Mesenchymal stem cell (in vitro differentiated cells and primary cell): ENCODE measurements at regions not wholly inside any gene's neighbourhood (a gene's known extent, or its start where the extent isn't known, plus 50 kb on each side); places are given as distances from the start of the nearest gene placed in this dataset.

Experiments
- DNase-seq: peaks from one replicate; pipeline ENCODE4 v3.0.0-alpha.2; 2013
- H2AFZ ChIP-seq: one replicate; pipeline ENCODE4 v1.6.1; 2013; ENCODE audit warnings: low read depth, mild to moderate bottlenecking, control low read depth, inconsistent platforms, low read length, moderate library complexity
- H2AK5ac ChIP-seq: 2 replicates; pipeline ENCODE4 v1.6.1; 2013; ENCODE audit warnings: low read length, moderate library complexity, mild to moderate bottlenecking, inconsistent platforms; ENCODE audit not compliant: severe bottlenecking
- H2BK120ac ChIP-seq: one replicate; pipeline ENCODE4 v1.6.1; 2013; ENCODE audit warnings: low read depth, mild to moderate bottlenecking, inconsistent platforms, low read length, moderate library complexity
- H2BK12ac ChIP-seq, 2 experiments: one replicate each; pipeline ENCODE4 v1.6.1; 2013; ENCODE audit warnings: inconsistent platforms in 2 of 2, low read length in 2 of 2, mild to moderate bottlenecking in 2 of 2, moderate library complexity in 2 of 2, control low read depth in 1 of 2
- H2BK15ac ChIP-seq: one replicate; pipeline ENCODE4 v1.6.1; 2013; ENCODE audit warnings: mild to moderate bottlenecking, low read depth, inconsistent platforms; ENCODE audit not compliant: poor library complexity, severe bottlenecking
- H2BK5ac ChIP-seq: 2 replicates; pipeline ENCODE4 v1.6.1; 2013; ENCODE audit warnings: low read depth, mild to moderate bottlenecking, low read length, control low read depth, inconsistent platforms; ENCODE audit not compliant: poor library complexity, severe bottlenecking
- H3K14ac ChIP-seq, 2 experiments: one replicate each; pipeline ENCODE4 v1.6.1; 2013; ENCODE audit warnings: inconsistent platforms in 2 of 2, low read length in 2 of 2, control low read depth in 1 of 2, mild to moderate bottlenecking in 1 of 2, moderate library complexity in 1 of 2
- H3K18ac ChIP-seq, 2 experiments: one replicate each; pipeline ENCODE4 v1.6.1; 2013; ENCODE audit warnings: inconsistent platforms in 2 of 2, low read length in 2 of 2, control low read depth in 1 of 2, low read depth in 1 of 2, mild to moderate bottlenecking in 1 of 2
- H3K23ac ChIP-seq, 2 experiments: one replicate each; pipeline ENCODE4 v1.6.1; 2013; ENCODE audit warnings: inconsistent platforms in 2 of 2, low read length in 2 of 2, mild to moderate bottlenecking in 2 of 2, moderate library complexity in 2 of 2, control low read depth in 1 of 2
- H3K27ac ChIP-seq: 2 replicates; pipeline ENCODE4 v1.5.1; 2013; ENCODE audit warnings: mild to moderate bottlenecking, moderate library complexity, low read length, control low read depth, inconsistent platforms; ENCODE audit not compliant: poor library complexity, severe bottlenecking
- H3K27me3 ChIP-seq, 2 experiments: 2 replicates each; pipeline versions ENCODE4 v1.6.1 to v1.7.0; 2013; ENCODE audit warnings: low read length in 2 of 2, mild to moderate bottlenecking in 2 of 2, moderate library complexity in 2 of 2, control low read depth in 1 of 2, inconsistent platforms in 1 of 2; ENCODE audit not compliant: control insufficient read depth in 1 of 2, insufficient read depth in 1 of 2
- H3K36me3 ChIP-seq, 2 experiments: 2 replicates each; pipeline versions ENCODE4 v1.6.1 to v1.7.0; 2013; ENCODE audit warnings: low read length in 2 of 2, control low read depth in 1 of 2, inconsistent platforms in 1 of 2, low read depth in 1 of 2, mild to moderate bottlenecking in 1 of 2; ENCODE audit not compliant: insufficient read depth in 2 of 2, control insufficient read depth in 1 of 2
- H3K4ac ChIP-seq, 2 experiments: one replicate each; pipeline ENCODE4 v1.6.1; 2013; ENCODE audit warnings: inconsistent platforms in 2 of 2, low read length in 2 of 2, mild to moderate bottlenecking in 2 of 2, moderate library complexity in 2 of 2, control low read depth in 1 of 2, low read depth in 1 of 2
- H3K4me1 ChIP-seq: 2 replicates; pipeline ENCODE4 v1.6.1; 2013; ENCODE audit warnings: low read depth, low read length, control low read depth; ENCODE audit not compliant: control insufficient read depth, insufficient read depth
- H3K4me2 ChIP-seq: 2 replicates; pipeline ENCODE4 v1.6.1; 2013; ENCODE audit warnings: low read length, mild to moderate bottlenecking, inconsistent platforms; ENCODE audit not compliant: poor library complexity, severe bottlenecking
- H3K4me3 ChIP-seq, 2 experiments: 2 replicates each; pipeline versions ENCODE4 v1.5.1 to v1.7.0; 2013; ENCODE audit warnings: low read length in 2 of 2, mild to moderate bottlenecking in 2 of 2, control low read depth in 1 of 2, low read depth in 1 of 2; ENCODE audit not compliant: insufficient read depth in 1 of 2
- H3K79me1 ChIP-seq: replicated peaks from 2 replicates; pipeline ENCODE4 v1.6.1; 2013; ENCODE audit warnings: mild to moderate bottlenecking, control low read depth, low read length, inconsistent platforms; ENCODE audit not compliant: poor library complexity, severe bottlenecking
- H3K9ac ChIP-seq: 2 replicates; pipeline ENCODE4 v1.7.0; 2013; ENCODE audit warnings: mild to moderate bottlenecking, low read length, moderate library complexity
- H3K9me3 ChIP-seq: 2 replicates; pipeline ENCODE4 v1.7.0; 2013; ENCODE audit warnings: mild to moderate bottlenecking, low read length; ENCODE audit not compliant: control insufficient read depth
- H4K8ac ChIP-seq: one replicate; pipeline ENCODE4 v1.6.1; 2013; ENCODE audit warnings: inconsistent platforms, mild to moderate bottlenecking, low read length, moderate library complexity
- H4K91ac ChIP-seq: one replicate; pipeline ENCODE4 v1.6.1; 2013; ENCODE audit warnings: mild to moderate bottlenecking, low read length, inconsistent platforms
- WGBS: methylation state at CpG from one replicate; pipeline ENCODE4 v1.1.7; 2013; ENCODE audit warnings: mixed read lengths; 5-methylcytosine and 5-hydroxymethylcytosine counted together

- H2AFZ ChIP-seq = no peak overlapping the region
- H2BK5ac ChIP-seq = no peak overlapping the region
- no peak overlapping the region for H2BK15ac ChIP-seq
- H3K14ac ChIP-seq = no peak overlapping the region
- H3K4ac ChIP-seq = no peak overlapping the region
- no peak overlapping the region for H4K91ac ChIP-seq
- no peak overlapping the region for H2BK12ac ChIP-seq
- no peak overlapping the region for H3K23ac ChIP-seq
- H3K4me3 ChIP-seq = no peak overlapping the region
- no peaks in the 10 kb centered on the region for H3K4me1 ChIP-seq
- H3K9ac ChIP-seq = no peak overlapping the region
- peak; percentile 13 for DNase-seq
- no peak overlapping the region for H4K8ac ChIP-seq
- H2AK5ac ChIP-seq = no peak overlapping the region
- H3K27ac ChIP-seq = no peak overlapping the region
- H3K27me3 ChIP-seq = no peaks in the 10 kb centered on the region
- no peaks in the 10 kb centered on the region for H3K79me1 ChIP-seq
- no peak overlapping the region for H3K4me2 ChIP-seq
- H3K18ac ChIP-seq = no peak overlapping the region
- H3K36me3 ChIP-seq = no peaks in the 10 kb centered on the region
- no peaks in the 10 kb centered on the region for H3K9me3 ChIP-seq
- no peak overlapping the region for H2BK120ac ChIP-seq
Observed at GRCh38 chr2:186201371-186201770, 284.7 kb upstream of the ZC3H15 start.

DNA sequence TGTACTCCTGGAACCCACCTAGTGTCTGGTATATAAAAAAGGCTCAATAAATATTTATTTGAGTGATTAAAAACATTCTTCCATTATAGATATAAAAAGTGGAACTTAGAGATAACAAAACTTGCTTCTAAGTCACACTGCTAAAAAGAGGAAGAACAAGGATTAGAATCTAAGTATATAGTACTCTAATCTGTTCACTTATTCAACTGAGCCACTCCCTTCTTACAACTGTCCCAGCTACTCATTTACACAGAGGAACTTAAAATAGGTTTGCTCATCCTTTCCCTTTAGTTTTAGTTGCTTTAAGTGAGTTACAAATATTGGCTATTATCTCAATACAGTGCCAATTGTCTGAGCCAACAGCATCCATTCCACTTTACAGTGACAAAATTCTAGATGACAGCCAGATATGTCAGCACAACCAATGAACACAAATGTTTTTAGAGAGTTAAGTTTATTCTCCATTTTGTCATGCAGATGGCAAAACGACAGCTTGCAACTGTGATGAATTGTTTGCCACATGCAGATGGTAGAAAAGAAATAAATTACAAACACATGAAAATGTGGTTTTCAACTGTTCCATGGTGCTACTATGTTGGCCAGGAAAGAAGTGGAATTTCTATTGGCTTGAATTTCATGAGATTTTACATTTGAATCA lies 280.7 kb upstream of the ZC3H15 start:
- H3K36me3 ChIP-seq = no peaks in the 10 kb centered on the region
- no peak overlapping the region for H3K4me3 ChIP-seq
- no peaks in the 10 kb centered on the region for H3K4me1 ChIP-seq
- no peak overlapping the region for H2AFZ ChIP-seq
- no peak overlapping the region for H3K27ac ChIP-seq
- no peak for DNase-seq
- H3K27me3 ChIP-seq = no peaks in the 10 kb centered on the region
- no peak overlapping the region for H3K18ac ChIP-seq
- no peak overlapping the region for H2BK12ac ChIP-seq
- no peak overlapping the region for H3K4me2 ChIP-seq
- H3K14ac ChIP-seq = no peak overlapping the region
- H3K9me3 ChIP-seq = no peaks in the 10 kb centered on the region
- H2AK5ac ChIP-seq = no peak overlapping the region
- 37% methylated on average over 1 of the region's 1 CpG for WGBS
- no peaks in the 10 kb centered on the region for H3K79me1 ChIP-seq
- H2BK120ac ChIP-seq = no peak overlapping the region
- H4K8ac ChIP-seq = no peak overlapping the region
- no peak overlapping the region for H3K4ac ChIP-seq
- H2BK5ac ChIP-seq = no peak overlapping the region
- no peak overlapping the region for H3K9ac ChIP-seq
- H2BK15ac ChIP-seq = no peak overlapping the region
- H4K91ac ChIP-seq = no peak overlapping the region
- no peak overlapping the region for H3K23ac ChIP-seq

GRCh38 chr2:186209532-186209931 lies 276.5 kb upstream of the ZC3H15 start:
- Histone ChIP-seq H3K18ac (no peak overlapping the region), H2BK15ac (no peak overlapping the region), H2AK5ac (no peak overlapping the region), H4K8ac (no peak overlapping the region), H3K79me1 (no peaks in the 10 kb centered on the region), H3K9ac (no peak overlapping the region), H2BK5ac (no peak overlapping the region), H3K14ac (no peak overlapping the region), H3K4me3 (no peak overlapping the region), H3K36me3 (no peaks in the 10 kb centered on the region), H3K9me3 (no peaks in the 10 kb centered on the region), H2AFZ (no peak overlapping the region), H2BK120ac (no peak overlapping the region), H2BK12ac (no peak overlapping the region), H3K27ac (no peak overlapping the region), H3K4me2 (no peak overlapping the region), H3K4ac (no peak overlapping the region), H3K27me3 (no peaks in the 10 kb centered on the region), H3K23ac (no peak overlapping the region), H3K4me1 (no peaks in the 10 kb centered on the region), H4K91ac (no peak overlapping the region)
- DNase-seq = no peak
- over 99% methylated on average over 5 of the region's 5 CpGs for WGBS

DNA sequence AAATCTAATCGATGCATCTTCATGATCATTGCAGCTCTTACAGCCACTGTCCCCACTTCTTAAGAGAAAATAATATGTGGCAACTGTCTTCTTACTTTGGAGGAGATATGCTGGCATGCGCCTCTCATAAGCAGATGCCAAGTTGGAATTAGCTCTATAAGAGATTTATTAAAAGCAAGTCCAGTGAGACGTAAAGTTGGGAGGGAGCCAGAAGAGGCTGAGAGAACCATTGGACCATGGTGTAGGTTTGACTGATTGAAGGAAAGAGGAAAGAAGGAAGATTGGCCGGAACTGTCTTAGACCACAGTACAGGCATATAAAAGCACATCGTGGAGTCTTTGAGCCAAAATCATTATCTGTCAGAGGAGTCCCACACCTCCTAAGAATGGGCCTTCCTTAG lies 265.7 kb upstream of the ZC3H15 start:
- Histone ChIP-seq H3K4me3 (no peak overlapping the region), H3K36me3 (no peaks in the 10 kb centered on the region)
- no peak for DNase-seq

More for the DNA sequence above, 265.7 kb upstream of the ZC3H15 start:
- H3K9me3 ChIP-seq = peaks cover 18% of the 10 kb centered on the region
- H3K9ac ChIP-seq = no peak overlapping the region
- H3K4me1 ChIP-seq = no peaks in the 10 kb centered on the region
- WGBS = 97% methylated on average over 5 of the region's 5 CpGs
- no peak overlapping the region for H2AFZ ChIP-seq
- no peak overlapping the region for H3K27ac ChIP-seq
- no peak overlapping the region for H4K8ac ChIP-seq
- H2BK12ac ChIP-seq = no peak overlapping the region
- no peak overlapping the region for H3K23ac ChIP-seq
- H2AK5ac ChIP-seq = no peak overlapping the region
- no peak overlapping the region for H2BK120ac ChIP-seq
- H2BK15ac ChIP-seq = no peak overlapping the region
- no peak overlapping the region for H2BK5ac ChIP-seq
- no peak overlapping the region for H3K4me2 ChIP-seq
- H3K79me1 ChIP-seq = no peaks in the 10 kb centered on the region
- H3K18ac ChIP-seq = no peak overlapping the region
- no peaks in the 10 kb centered on the region for H3K27me3 ChIP-seq
- H3K14ac ChIP-seq = no peak overlapping the region
- H3K4ac ChIP-seq = no peak overlapping the region
- no peak overlapping the region for H4K91ac ChIP-seq
